ENCODE measurements at regions not wholly inside any gene's neighbourhood (a gene's known extent, or its start where the extent isn't known, plus 50 kb on each side); places are given as distances from the start of the nearest gene placed in this dataset.

GRCh38 chr4:165799384-165799815 is 73.6 kb upstream of the TLL1 start:
- CTCF ChIA-PET (ENCODE audit: low intra/inter-chr PET ratio, low total read pairs): no interaction called here
- no peak; the same call in 2 of the 3 replicates for ATAC-seq

DNA sequence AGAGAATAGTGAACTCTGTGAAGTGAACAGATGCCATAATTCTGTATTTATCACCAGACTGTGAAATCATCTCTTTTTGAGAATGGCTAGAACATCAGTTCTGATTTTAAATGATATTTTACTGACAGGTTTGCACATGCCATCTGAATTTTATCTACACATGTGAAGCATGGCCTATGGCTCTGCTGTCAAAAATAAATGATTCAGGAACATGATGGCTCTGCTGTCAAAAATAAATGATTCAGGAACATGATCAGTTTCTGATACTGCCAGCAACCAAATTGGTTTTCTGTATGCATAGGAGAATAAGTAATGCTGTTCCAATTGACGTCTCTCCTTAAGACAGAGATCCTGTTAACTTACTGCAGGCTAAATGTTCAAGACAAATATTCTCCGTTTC is 70.6 kb upstream of the TLL1 start:
- Histone ChIP-seq H3K4me2 (ENCODE audit: low read depth, low read length) (no peak overlapping the region), H3K36me3 (replicated peaks in 1 of 2; ENCODE audit: control insufficient read depth in 1 of 2, insufficient read depth in 2 of 2, low read length in 2 of 2) (no peaks in the 10 kb centered on the region), H3K4me1 (ENCODE audit: insufficient read depth, low read length) (no peaks in the 10 kb centered on the region), H3K9ac (ENCODE audit: insufficient read depth, low read depth, low read length) (no peak overlapping the region), H2AFZ (ENCODE audit: low read length) (no peak overlapping the region), H4K20me1 (ENCODE audit: insufficient read depth, low read length) (no peaks in the 10 kb centered on the region), H3K27ac (ENCODE audit: extremely low read length, insufficient read depth, low read length) (no peak overlapping the region), H3K27me3 (ENCODE audit: control insufficient read depth in 1 of 2, insufficient read depth in 2 of 2, low read length in 2 of 2) (no peaks in the 10 kb centered on the region), H3K79me2 (ENCODE audit: insufficient read depth, low read length) (no peaks in the 10 kb centered on the region), H3K4me3 (replicated peaks in 1 of 3; ENCODE audit: insufficient read depth in 1 of 3, low read depth in 2 of 3, low read length in 3 of 3) (no peak overlapping the region), H3K9me3 (ENCODE audit: low read length) (no peaks in the 10 kb centered on the region)
- CTCF ChIA-PET (ENCODE audit: low intra/inter-chr PET ratio, low total read pairs): no interaction called here
- WGBS (ENCODE audit: low lambda C conversion rate): 0% methylated on average over 2 of the region's 2 CpGs
- BruUV-seq (replicated peaks): no TSS peak
- no peak for ATAC-seq
- FAIRE-seq: no peak
- TF ChIP-seq SRSF1 (optimal IDR thresholded peaks at IDR 0.05; ENCODE audit: low read depth, low read length) (no peak), NONO (IDR thresholded peaks at IDR 0.05) (no peak), NONO (CRISPR knock-in tag; conservative IDR thresholded peaks at IDR 0.05) (no peak), NFIB (CRISPR knock-in tag; IDR thresholded peaks at IDR 0.05; ENCODE audit: borderline replicate concordance) (no peak), HNRNPH1 (optimal IDR thresholded peaks at IDR 0.05; ENCODE audit: low read depth, low read length) (no peak), ZNF354B (CRISPR knock-in tag; IDR thresholded peaks at IDR 0.05) (no peak), MYC (CRISPR knock-in tag; IDR thresholded peaks at IDR 0.05; ENCODE audit: borderline replicate concordance) (no peak)
- TF ChIP-seq, protein P1, sequence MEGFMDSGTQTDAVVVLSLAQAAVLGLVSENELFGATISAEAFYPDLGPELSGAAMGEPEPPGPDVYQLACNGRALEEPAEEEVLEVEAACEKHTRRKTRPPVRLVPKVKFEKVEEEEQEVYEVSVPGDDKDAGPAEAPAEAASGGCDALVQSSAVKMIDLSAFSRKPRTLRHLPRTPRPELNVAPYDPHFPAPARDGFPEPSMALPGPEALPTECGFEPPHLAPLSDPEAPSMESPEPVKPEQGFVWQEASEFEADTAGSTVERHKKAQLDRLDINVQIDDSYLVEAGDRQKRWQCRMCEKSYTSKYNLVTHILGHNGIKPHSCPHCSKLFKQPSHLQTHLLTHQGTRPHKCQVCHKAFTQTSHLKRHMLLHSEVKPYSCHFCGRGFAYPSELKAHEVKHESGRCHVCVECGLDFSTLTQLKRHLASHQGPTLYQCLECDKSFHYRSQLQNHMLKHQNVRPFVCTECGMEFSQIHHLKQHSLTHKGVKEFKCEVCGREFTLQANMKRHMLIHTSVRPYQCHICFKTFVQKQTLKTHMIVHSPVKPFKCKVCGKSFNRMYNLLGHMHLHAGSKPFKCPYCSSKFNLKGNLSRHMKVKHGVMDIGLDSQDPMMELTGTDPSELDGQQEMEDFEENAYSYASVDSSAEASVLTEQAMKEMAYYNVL (CRISPR knock-in tag; IDR thresholded peaks at IDR 0.05; ENCODE audit: borderline replicate concordance): no peak
- DNase-seq (ENCODE audit: low spot score): no peak
- POLR2A ChIA-PET: no interaction called here
- intact Hi-C loops (cut with micrococcal nuclease; ENCODE audit: unreplicated experiment) (no loop called here), in situ Hi-C loops (cut with HindIII; ENCODE audit: extremely low pct_ligation_motif_present, low pct_unique_long_range_greater_than_20kb) (no loop called here)

More at GRCh38 chr4:165799384-165799815, 73.6 kb upstream of the TLL1 start:
- H4K20me1 ChIP-seq (ENCODE audit: insufficient read depth, low read length): no peaks in the 10 kb centered on the region
- H3K27me3 ChIP-seq (ENCODE audit: control insufficient read depth in 1 of 2, insufficient read depth in 2 of 2, low read length in 2 of 2): no peaks in the 10 kb centered on the region
- FAIRE-seq (no peak), DNase-seq (ENCODE audit: low spot score) (no peak)
- H3K27ac ChIP-seq (ENCODE audit: extremely low read length, insufficient read depth, low read length): no peak overlapping the region
- no peaks in the 10 kb centered on the region for H3K79me2 ChIP-seq (ENCODE audit: insufficient read depth, low read length)
- BruUV-seq (replicated peaks): no TSS peak
- TF ChIP-seq ARID2 (CRISPR knock-in tag; IDR thresholded peaks at IDR 0.05; ENCODE audit: borderline replicate concordance) (no peak), KLF9 (CRISPR knock-in tag; IDR thresholded peaks at IDR 0.05; ENCODE audit: low read depth) (no peak), ZNF749 (CRISPR knock-in tag; IDR thresholded peaks at IDR 0.05; ENCODE audit: borderline replicate concordance) (no peak)
- in situ Hi-C loops (cut with HindIII; ENCODE audit: extremely low pct_ligation_motif_present, low pct_unique_long_range_greater_than_20kb) (no loop called here), intact Hi-C loops (cut with micrococcal nuclease; ENCODE audit: unreplicated experiment) (no loop called here)
- no peak overlapping the region for H2AFZ ChIP-seq (ENCODE audit: low read length)
- no peaks in the 10 kb centered on the region for H3K4me1 ChIP-seq (ENCODE audit: insufficient read depth, low read length)
- H3K4me2 ChIP-seq (ENCODE audit: low read depth, low read length): no peak overlapping the region
- H3K36me3 ChIP-seq (replicated peaks in 1 of 2; ENCODE audit: control insufficient read depth in 1 of 2, insufficient read depth in 2 of 2, low read length in 2 of 2): no peaks in the 10 kb centered on the region
- WGBS (ENCODE audit: low lambda C conversion rate): 59% methylated on average over 23 of the region's 28 CpGs
- POLR2A ChIA-PET: no interaction called here
- no peak overlapping the region for H3K9ac ChIP-seq (ENCODE audit: insufficient read depth, low read depth, low read length)
- H3K9me3 ChIP-seq (ENCODE audit: low read length): no peaks in the 10 kb centered on the region
- no peak overlapping the region for H3K4me3 ChIP-seq (replicated peaks in 1 of 3; ENCODE audit: insufficient read depth in 1 of 3, low read depth in 2 of 3, low read length in 3 of 3)
